Thyroid gland (tissue), 4 donors: ENCODE measurements at regions not wholly inside any gene's neighbourhood (a gene's known extent, or its start where the extent isn't known, plus 50 kb on each side); places are given as distances from the start of the nearest gene placed in this dataset.

Source experiments
- DNase-seq, 2 donors: peaks; one replicate each; pipeline ENCODE4 v3.0.0-alpha.2; 2019
- H3K27ac ChIP-seq, 3 donors: fragments of 200-600 bp; sonication (generic); 1 replicate in 2 of 3; 2 replicates in 1 of 3; pipeline ENCODE4 v1.5.1; 2016 to 2019; ENCODE audit warnings: mild to moderate bottlenecking in 1 of 3, moderate library complexity in 1 of 3
- H3K27me3 ChIP-seq: fragments of 200-600 bp; sonication (generic); one replicate; pipeline ENCODE4 v1.5.1; 2019
- H3K36me3 ChIP-seq, 2 donors: fragments of 200-600 bp; sonication (generic); one replicate each; pipeline ENCODE4 v1.5.1; 2016 to 2019
- H3K4me1 ChIP-seq, 2 donors: fragments of 200-600 bp; sonication (generic); one replicate each; pipeline ENCODE4 v1.5.1; 2017 to 2019
- H3K4me3 ChIP-seq, 3 donors: fragments of 200-600 bp; sonication (generic); replicated peaks in 1 of 3; 1 replicate in 2 of 3; 2 replicates in 1 of 3; pipeline ENCODE4 v1.5.1; 2016; ENCODE audit warnings: mild to moderate bottlenecking in 1 of 3
- H3K9me3 ChIP-seq: fragments of 200-600 bp; sonication (generic); one replicate; pipeline ENCODE4 v1.5.1; 2017
- CTCF ChIP-seq, 6 experiments: fragments of 200-600 bp in 3 of 6; fragments of 450-650 bp in 3 of 6; sonication (generic) in 3 of 6; IDR thresholded peaks; one replicate each; pipeline ENCODE4 v1.5.1; 2016 to 2019; ENCODE audit warnings: antibody characterized with exemption in 6 of 6, mild to moderate bottlenecking in 2 of 6, inconsistent platforms in 1 of 6, moderate library complexity in 1 of 6
- POLR2A ChIP-seq, 2 donors: fragments of 450-650 bp; IDR thresholded peaks; one replicate each; pipeline ENCODE4 v1.6.1; 2017; ENCODE audit warnings: antibody characterized with exemption in 2 of 2, mild to moderate bottlenecking in 2 of 2, moderate library complexity in 1 of 2
- WGBS, 2 donors: methylation state at CpG; one replicate each; pipeline ENCODE4 v1.1.5; 2017; 5-methylcytosine and 5-hydroxymethylcytosine counted together
- intact Hi-C: fragments of 100-400 bp; cut with DNase I; formaldehyde crosslinking; loops from one replicate; pipeline ENCODE4 v1.15.1; 2023

DNA sequence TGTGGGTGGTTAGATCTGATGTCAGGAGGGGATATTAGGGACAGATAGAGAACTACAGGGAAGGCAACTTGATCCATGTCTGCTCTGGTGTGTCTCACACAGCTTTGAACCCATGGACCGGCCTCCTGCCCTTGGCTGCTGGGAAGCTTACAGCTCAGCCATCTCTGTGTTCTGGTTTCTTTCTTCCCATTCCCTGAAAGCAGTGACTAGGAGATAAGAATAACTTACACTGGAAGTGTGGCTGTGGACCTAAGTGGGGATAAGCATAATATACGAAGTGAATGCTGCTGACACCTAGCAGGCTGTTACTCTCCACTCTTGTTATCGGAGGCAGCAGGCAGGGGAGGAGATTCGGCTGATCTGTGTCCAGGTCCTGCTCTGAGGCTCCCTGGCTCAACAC, 282.3 kb upstream of the TUT7 start:
- no peaks in the 10 kb centered on the region for H3K27me3 ChIP-seq
- TF ChIP-seq POLR2A (IDR thresholded peaks at IDR 0.05) (no peak), CTCF (IDR thresholded peaks at IDR 0.05) (no peak)
- H3K4me1 ChIP-seq: no peaks in the 10 kb centered on the region
- H3K9me3 ChIP-seq: no peaks in the 10 kb centered on the region
- no peak for DNase-seq
- H3K36me3 ChIP-seq: no peaks in the 10 kb centered on the region
- H3K27ac ChIP-seq: no peak overlapping the region
- WGBS, 2 donors: 71 to 82% methylated on average over 4 of the region's 4 CpGs
- intact Hi-C loops: no loop called here
- no peak overlapping the region for H3K4me3 ChIP-seq

DNA sequence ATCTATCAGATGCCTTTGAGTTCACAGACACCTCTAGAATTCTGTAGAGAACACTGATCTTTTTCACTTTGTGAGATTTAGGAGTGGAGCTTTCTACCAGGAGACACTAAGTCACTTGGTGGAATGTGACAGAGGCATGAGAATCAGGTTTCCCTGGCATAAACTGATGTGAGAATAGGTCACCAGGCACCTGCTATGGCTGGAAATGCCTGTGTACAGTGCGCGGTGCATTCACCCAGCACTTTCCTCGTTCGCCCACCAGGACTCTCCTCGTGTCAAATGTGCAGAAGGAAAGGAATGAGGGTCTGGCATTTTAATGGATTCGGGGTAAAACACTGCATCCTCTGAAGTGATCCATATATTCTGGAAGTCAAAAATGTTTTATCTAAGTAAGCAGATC, 281.8 kb upstream of the TUT7 start:
- H3K9me3 ChIP-seq: no peaks in the 10 kb centered on the region
- no peak for DNase-seq
- no peaks in the 10 kb centered on the region for H3K27me3 ChIP-seq
- no peak overlapping the region for H3K27ac ChIP-seq
- no peak for TF ChIP-seq POLR2A (IDR thresholded peaks at IDR 0.05)
- TF ChIP-seq CTCF (IDR thresholded peaks at IDR 0.05): no peak
- intact Hi-C loops: no loop called here
- H3K4me1 ChIP-seq: no peaks in the 10 kb centered on the region
- H3K36me3 ChIP-seq: no peaks in the 10 kb centered on the region
- no peak overlapping the region for H3K4me3 ChIP-seq
- 87 to 92% methylated on average over 6 of the region's 6 CpGs for WGBS, 2 donors

GRCh38 chr9:86634501-86634900, 280.3 kb upstream of the TUT7 start:
- WGBS, 2 donors: 88 to 100% methylated on average over 1 of the region's 1 CpG
- H3K4me1 ChIP-seq: no peaks in the 10 kb centered on the region
- no peaks in the 10 kb centered on the region for H3K9me3 ChIP-seq
- no peaks in the 10 kb centered on the region for H3K27me3 ChIP-seq
- no peak for DNase-seq
- intact Hi-C loops: no loop called here
- H3K36me3 ChIP-seq: no peaks in the 10 kb centered on the region
- TF ChIP-seq POLR2A (IDR thresholded peaks at IDR 0.05) (no peak), CTCF (IDR thresholded peaks at IDR 0.05) (no peak)
- no peak overlapping the region for H3K4me3 ChIP-seq
- H3K27ac ChIP-seq: no peak overlapping the region

- TF ChIP-seq POLR2A (IDR thresholded peaks at IDR 0.05) (no peak), CTCF (IDR thresholded peaks at IDR 0.05) (no peak)
- Histone ChIP-seq H3K4me1 (no peaks in the 10 kb centered on the region), H3K27me3 (no peaks in the 10 kb centered on the region), H3K4me3 (no peak overlapping the region), H3K36me3 (no peaks in the 10 kb centered on the region), H3K9me3 (no peaks in the 10 kb centered on the region), H3K27ac (no peak overlapping the region)
- intact Hi-C loops: no loop called here
- WGBS, 2 donors: 72 to 79% methylated on average over 3 of the region's 3 CpGs
- no peak for DNase-seq
These were observed 279.7 kb upstream of the TUT7 start for GRCh38 chr9:86633945-86634344.

GRCh38 chr9:86632537-86632936, 278.3 kb upstream of the TUT7 start:
- H3K9me3 ChIP-seq: no peaks in the 10 kb centered on the region
- no peak overlapping the region for H3K27ac ChIP-seq
- DNase-seq: no peak
- H3K27me3 ChIP-seq: no peaks in the 10 kb centered on the region
- H3K36me3 ChIP-seq: no peaks in the 10 kb centered on the region
- 89 to 92% methylated on average over 4 of the region's 4 CpGs for WGBS, 2 donors
- no peaks in the 10 kb centered on the region for H3K4me1 ChIP-seq
- TF ChIP-seq CTCF (IDR thresholded peaks at IDR 0.05) (no peak), POLR2A (IDR thresholded peaks at IDR 0.05) (no peak)
- no peak overlapping the region for H3K4me3 ChIP-seq
- intact Hi-C loops: no loop called here
